Right atrium auricular region (tissue), 2 donors: ENCODE measurements at regions not wholly inside any gene's neighbourhood (a gene's known extent, or its start where the extent isn't known, plus 50 kb on each side); places are given as distances from the start of the nearest gene placed in this dataset.

ENCODE experiments used
- DNase-seq: peaks from one replicate; pipeline ENCODE4 v3.0.0-alpha.2; 2019; ENCODE audit warnings: low spot score
- H3K27ac ChIP-seq, 2 donors: fragments of 200-600 bp; sonication (generic); 1 replicate in 1 of 2; 2 replicates in 1 of 2; pipeline ENCODE4 v1.5.1; 2016 to 2019
- H3K27me3 ChIP-seq, 2 donors: fragments of 200-600 bp; sonication (generic); one replicate each; pipeline versions ENCODE4 v1.5.1 to v1.6.0; 2017 to 2019
- H3K36me3 ChIP-seq: fragments of 200-600 bp; sonication (generic); one replicate; pipeline ENCODE4 v1.5.1; 2016
- H3K4me1 ChIP-seq, 2 donors: fragments of 200-600 bp; sonication (generic); one replicate each; pipeline versions ENCODE4 v1.5.1 to v1.6.0; 2017 to 2019
- H3K4me3 ChIP-seq, 2 donors: fragments of 200-600 bp; sonication (generic); 1 replicate in 1 of 2; 2 replicates in 1 of 2; pipeline ENCODE4 v1.5.1; 2017 to 2019; ENCODE audit warnings: mild to moderate bottlenecking in 1 of 2, moderate library complexity in 1 of 2
- H3K9me3 ChIP-seq, 2 donors: fragments of 200-600 bp; sonication (generic); one replicate each; pipeline ENCODE4 v1.5.1; 2019
- CTCF ChIP-seq, 2 donors: fragments of 200-600 bp; sonication (generic); IDR thresholded peaks; one replicate each; pipeline ENCODE4 v1.5.1; 2019; ENCODE audit warnings: antibody characterized with exemption in 2 of 2

DNA sequence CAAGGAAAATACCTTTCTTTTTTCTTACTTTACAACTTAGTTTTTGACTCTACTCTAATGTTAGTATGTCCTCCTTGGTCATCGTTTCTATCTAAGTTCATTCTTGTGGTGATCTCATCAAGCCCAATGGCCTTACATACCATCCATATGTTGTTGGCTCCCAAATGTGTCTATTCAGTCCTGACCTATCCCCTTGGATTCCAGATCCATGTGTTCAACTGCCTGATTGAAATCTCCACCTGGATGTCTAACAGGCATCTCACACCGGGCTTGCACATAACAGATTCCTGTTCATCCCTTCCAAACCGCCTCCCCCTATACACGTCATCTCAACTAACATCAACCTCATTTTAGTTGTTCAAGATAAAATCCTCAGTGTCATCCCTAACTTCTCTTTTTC is 382.6 kb downstream of the SOX2 start:
- no peak for TF ChIP-seq CTCF (IDR thresholded peaks at IDR 0.05)
- H3K36me3 ChIP-seq: no peaks in the 10 kb centered on the region
- no peaks in the 10 kb centered on the region for H3K27me3 ChIP-seq
- DNase-seq: no peak
- H3K9me3 ChIP-seq: peaks cover 0 to 5% of the 10 kb centered on the region in 2 donors
- H3K27ac ChIP-seq: no peak overlapping the region
- no peak overlapping the region for H3K4me3 ChIP-seq
- H3K4me1 ChIP-seq: no peaks in the 10 kb centered on the region

- Histone ChIP-seq H3K4me1 (no peaks in the 10 kb centered on the region), H3K27ac (no peak overlapping the region), H3K4me3 (no peak overlapping the region), H3K27me3 (no peaks in the 10 kb centered on the region), H3K9me3 (peaks cover 0 to 19% of the 10 kb centered on the region in 2 donors), H3K36me3 (no peaks in the 10 kb centered on the region)
- TF ChIP-seq CTCF (IDR thresholded peaks at IDR 0.05): no peak
- no peak for DNase-seq
Measured at GRCh38 chr3:182104881-182105280, 393.2 kb downstream of the SOX2 start.

GRCh38 chr3:182105875-182106274 is 394.1 kb downstream of the SOX2 start:
- TF ChIP-seq CTCF (IDR thresholded peaks at IDR 0.05): no peak
- no peaks in the 10 kb centered on the region for H3K36me3 ChIP-seq
- no peak for DNase-seq
- H3K27me3 ChIP-seq: no peaks in the 10 kb centered on the region
- no peaks in the 10 kb centered on the region for H3K4me1 ChIP-seq
- no peak overlapping the region for H3K4me3 ChIP-seq
- H3K9me3 ChIP-seq: peaks cover 0 to 18% of the 10 kb centered on the region in 2 donors
- H3K27ac ChIP-seq: no peak overlapping the region

- Histone ChIP-seq H3K36me3 (no peaks in the 10 kb centered on the region), H3K9me3 (peaks cover 0 to 14% of the 10 kb centered on the region in 2 donors), H3K4me3 (no peak overlapping the region), H3K27ac (no peak overlapping the region), H3K27me3 (no peaks in the 10 kb centered on the region), H3K4me1 (no peaks in the 10 kb centered on the region)
- TF ChIP-seq CTCF (IDR thresholded peaks at IDR 0.05): no peak
- no peak for DNase-seq
Measured at GRCh38 chr3:182108371-182108770, 396.6 kb downstream of the SOX2 start.

GRCh38 chr3:182111967-182112366 is 400.2 kb downstream of the SOX2 start:
- TF ChIP-seq CTCF (IDR thresholded peaks at IDR 0.05): no peak
- no peaks in the 10 kb centered on the region for H3K27me3 ChIP-seq
- H3K36me3 ChIP-seq: no peaks in the 10 kb centered on the region
- no peak overlapping the region for H3K27ac ChIP-seq
- H3K4me3 ChIP-seq: no peak overlapping the region
- peaks cover 0 to 14% of the 10 kb centered on the region in 2 donors for H3K9me3 ChIP-seq
- no peaks in the 10 kb centered on the region for H3K4me1 ChIP-seq
- no peak for DNase-seq

GRCh38 chr3:182115328-182116015 is 403.7 kb downstream of the SOX2 start:
- Histone ChIP-seq H3K4me1 (no peaks in the 10 kb centered on the region), H3K9me3 (no peaks in the 10 kb centered on the region), H3K27ac (no peak overlapping the region), H3K27me3 (no peaks in the 10 kb centered on the region), H3K36me3 (no peaks in the 10 kb centered on the region), H3K4me3 (no peak overlapping the region)
- DNase-seq: no peak
- no peak for TF ChIP-seq CTCF (IDR thresholded peaks at IDR 0.05)
